LHCN-M2 (cell line): ENCODE measurements at regions not wholly inside any gene's neighbourhood (a gene's known extent, or its start where the extent isn't known, plus 50 kb on each side); places are given as distances from the start of the nearest gene placed in this dataset.

Experiments
- DNase-seq: peaks from one replicate; pipeline ENCODE4 v3.0.0-alpha.2; 2012; ENCODE audit warnings: low read depth

DNA sequence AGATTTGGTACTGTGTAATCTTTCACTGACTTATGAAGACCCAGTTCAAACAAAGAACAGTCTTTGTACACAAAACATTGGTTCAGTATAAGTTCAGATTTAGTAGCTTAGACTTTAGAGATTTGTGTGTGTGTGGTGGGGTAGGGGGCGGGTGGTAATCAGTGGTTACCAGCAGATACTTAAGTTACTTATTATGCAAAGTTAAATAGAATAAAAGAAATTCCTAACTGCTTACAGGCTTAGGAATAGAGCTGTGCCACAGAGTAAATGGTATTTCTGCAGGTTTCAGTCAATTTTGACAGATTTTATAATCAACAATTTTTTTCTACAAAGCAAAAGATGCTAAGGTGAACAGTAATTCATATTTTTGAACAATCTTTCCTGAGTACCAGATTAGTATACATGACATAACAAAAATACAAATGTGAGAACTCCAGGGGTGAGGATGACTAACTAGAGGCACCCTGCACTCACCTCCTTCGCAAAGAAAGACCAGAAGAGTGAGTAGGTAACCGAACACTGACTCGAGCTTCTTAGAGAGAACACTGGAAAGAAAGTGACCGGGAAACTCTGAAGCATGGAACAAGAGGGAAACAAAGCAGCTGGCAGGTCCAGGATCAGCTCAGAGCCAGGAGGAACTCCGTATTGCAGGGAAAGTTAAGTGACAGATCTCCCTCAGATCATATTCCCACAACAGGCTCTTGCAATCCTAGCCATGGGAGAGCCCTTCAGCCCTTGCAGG, 560.6 kb downstream of the COL12A1 start:
- DNase-seq: no peak

DNA sequence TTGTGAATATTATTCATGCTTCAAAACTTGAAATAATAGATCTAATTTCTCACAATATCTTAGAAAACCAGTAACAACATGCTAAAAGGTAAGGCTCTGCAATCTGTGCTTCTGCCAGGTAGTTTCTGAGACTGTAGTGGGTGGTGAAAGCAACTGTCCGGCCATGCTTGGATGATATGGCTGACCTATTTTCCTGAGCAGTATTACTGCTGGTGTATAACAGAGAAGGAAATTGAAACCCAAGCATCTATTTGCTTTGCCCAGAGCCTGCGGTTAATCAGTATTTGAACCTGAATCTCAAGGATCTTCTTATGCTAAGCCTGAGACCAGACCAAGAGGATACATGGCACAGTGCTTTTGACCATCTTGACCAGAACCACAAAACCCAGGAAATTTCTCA, 563.8 kb downstream of the COL12A1 start:
- no peak for DNase-seq

DNA sequence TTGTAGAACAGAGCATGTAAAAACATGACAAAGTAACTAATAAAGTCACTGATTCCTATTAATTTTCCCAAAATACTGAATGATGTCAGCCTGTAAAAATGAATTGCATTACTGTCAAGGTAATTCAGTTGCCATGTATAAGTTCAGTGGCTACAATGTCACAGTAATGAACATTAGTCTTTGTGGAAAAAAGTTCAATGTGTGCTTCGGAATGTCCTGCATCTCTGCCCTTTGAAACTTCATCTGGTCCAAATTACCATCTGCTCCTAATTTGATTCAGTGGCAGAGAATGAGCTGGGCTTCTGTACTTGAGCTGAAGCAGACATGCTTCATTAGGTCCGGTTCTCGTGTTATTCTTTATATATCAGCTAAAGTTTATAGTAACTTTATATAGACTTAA, 567.4 kb downstream of the COL12A1 start:
- DNase-seq: no peak

DNA sequence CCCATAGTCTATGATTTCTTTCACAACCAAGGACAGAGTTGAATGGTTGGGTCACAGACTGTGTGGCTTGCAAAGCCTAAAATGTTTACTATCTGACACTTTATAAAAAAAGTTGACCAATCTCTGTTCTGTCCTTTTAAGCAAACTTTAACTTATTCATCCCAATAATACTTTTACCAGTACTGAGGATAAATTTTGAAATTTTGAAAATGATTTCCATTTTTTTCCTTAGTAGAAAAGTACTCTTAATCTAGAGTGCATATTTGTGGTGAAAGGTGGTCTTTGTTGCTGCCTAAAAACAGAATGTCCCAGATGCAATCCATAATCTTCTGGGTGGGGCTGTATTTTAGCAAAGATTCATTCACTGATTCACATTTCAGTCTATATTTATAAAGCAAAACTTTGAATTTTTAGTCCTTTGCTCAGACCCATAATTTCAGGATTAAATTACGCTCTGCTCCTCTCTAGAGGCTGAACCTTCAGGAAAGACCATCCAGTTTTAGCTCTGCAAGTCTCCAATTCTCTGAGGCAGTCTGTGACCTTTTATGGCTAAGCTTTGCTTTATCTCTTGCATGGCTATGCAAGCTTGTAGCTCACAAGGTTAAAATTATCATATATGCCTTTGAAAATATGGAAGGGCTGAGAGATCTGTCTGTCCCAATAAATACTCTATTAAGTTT, 573.5 kb downstream of the COL12A1 start:
- peak; percentile 29 for DNase-seq

DNA sequence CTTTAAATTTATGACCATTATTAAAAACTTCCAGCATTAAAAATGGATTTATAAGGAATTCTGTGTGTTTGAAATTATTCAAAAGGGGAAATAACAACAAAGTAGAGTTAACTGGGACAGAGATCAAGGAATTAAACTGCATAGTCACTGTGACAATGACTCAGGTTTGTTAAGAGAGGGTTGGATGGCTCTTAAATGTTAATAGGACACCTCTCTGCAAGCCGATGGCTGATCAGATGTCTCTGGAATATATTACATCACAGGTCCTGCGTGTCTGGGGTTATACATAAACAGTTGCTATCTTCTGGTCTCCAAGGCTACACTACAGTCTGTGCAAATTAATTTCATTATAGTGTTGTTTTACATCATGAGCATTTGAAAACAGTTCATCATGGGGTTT, 574.3 kb downstream of the COL12A1 start:
- peak; percentile 59 for DNase-seq

DNA sequence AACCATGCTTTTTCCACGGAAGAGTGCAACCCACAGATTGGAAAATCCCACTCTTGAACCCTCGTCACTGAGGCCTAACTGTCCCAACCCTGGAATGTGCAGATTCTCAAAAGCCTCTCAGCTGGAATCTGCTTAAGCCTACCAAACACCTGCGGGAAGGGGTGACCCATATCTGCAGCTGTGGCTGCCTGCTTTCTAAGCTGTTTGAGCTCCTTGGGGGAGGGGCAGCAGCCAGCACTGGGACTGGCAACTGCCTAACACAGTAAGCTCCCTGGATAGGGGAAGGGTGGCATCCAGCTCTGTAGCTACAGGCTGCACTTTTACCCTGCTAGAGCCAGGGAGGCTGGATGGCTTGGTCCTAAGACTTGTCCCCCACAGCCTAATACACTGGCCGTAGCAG, 579.6 kb downstream of the COL12A1 start:
- no peak for DNase-seq

DNA sequence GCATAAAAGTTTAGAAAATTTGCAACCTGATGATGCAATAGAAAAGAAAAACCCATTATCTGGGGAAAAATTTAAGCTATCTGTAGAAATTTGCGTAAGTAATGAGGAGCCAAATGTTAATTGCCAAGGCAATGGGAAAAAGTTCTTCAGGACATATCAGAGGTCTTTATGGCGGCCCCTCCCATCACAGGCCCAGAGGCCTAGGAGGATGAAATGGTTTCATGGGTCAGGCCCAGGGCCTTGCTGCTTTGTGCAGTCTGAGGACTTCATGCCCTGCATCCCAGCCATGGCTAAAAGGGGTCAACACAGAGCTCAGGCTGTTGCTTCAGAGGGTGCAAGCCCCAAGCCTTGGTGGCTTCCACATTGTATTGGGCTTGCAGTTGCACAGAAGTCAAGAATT, 582.8 kb downstream of the COL12A1 start:
- no peak for DNase-seq

DNA sequence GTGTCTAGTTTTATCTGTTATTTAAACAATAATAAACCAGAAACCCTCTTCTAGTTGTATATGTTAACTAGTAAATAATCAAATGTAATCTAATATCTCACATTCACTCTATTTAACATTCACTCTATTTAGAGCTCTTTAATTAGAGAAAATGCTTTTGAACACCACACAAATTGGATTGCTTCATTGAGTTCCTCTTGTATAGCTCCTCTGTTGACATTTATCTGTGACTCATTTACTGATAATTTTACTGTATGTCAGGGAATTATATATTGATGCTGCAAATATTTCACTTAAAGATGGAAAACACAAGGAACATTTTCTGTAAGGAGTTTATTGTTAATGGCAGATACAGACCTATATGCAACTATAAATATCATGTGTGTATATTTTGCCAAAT, 594.6 kb downstream of the COL12A1 start:
- DNase-seq: no peak

DNA sequence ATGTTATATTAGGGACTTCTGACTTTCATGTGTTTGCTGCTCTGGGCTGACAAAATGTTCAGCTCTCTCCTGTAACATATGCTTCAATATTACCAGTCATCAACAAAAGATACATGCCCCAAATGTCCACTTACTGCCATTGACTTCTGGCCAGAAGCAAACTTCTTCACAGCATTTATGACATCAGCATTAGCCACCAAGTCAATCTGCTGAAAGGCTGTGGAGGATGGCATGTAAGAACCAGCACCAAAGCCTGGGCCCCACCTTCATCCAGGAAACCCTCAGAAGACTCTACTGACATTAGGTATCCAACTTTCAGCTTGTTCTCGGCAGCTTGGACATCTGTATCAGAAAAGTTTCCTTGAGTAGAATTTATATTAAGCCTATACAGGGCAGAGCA, 595.5 kb downstream of the COL12A1 start:
- DNase-seq: no peak

DNA sequence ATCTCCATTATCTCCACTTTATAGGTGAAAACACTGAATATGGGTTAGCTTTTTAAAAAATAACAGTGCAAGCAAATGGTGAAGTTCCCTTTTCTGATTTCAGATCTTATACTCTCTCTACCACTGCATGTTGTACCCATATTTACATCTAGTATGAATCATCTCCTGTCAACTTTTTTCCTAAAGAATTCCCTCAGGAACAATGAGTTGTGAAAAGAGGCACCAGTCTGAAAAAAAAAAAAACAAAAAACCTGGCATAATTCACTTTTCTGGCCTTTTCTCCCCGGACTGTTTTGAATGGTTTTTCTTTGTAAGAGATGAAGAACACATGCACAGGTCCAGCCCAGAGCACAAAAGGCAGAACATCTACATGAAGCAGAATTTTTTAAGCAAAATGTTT, 596.0 kb downstream of the COL12A1 start:
- peak; percentile 64 for DNase-seq

DNA sequence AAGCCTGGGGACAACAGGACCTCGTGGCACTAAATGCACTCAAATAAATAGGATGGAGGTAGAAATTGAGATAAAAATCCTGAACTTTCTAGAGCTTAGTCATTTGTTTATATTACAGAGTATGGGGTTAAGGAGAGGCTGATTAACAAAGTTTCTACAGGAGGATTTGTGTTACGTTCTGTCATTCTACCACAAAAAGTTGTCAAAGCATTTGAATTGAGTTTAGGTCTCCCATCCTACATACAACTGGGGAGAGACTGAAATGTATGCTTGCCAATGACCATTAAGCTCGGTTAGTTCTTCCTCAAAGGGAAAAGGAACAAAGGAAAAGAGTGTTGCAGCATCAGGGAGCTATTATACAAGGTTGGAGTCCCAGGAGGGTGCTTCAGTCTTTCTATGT, 597.9 kb downstream of the COL12A1 start:
- peak; percentile 44 for DNase-seq

DNA sequence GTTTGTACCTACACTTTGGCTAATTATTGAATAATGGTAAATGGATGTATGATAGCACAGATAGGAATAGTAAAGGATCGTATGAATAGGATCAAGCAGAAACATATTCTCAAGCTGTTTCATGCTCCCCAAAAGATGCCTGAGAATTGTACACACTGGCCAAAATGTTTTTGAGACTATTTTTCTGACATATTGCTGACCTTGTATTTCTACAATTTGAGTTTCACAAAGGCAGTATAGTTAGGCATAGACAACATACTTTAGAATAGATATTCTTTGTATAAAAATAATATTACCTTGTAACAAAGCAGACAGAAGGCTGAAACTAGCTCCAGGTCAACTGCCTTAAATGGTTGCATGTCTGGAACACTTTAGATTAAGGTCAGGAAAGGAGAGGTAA, 598.4 kb downstream of the COL12A1 start:
- no peak for DNase-seq

DNA sequence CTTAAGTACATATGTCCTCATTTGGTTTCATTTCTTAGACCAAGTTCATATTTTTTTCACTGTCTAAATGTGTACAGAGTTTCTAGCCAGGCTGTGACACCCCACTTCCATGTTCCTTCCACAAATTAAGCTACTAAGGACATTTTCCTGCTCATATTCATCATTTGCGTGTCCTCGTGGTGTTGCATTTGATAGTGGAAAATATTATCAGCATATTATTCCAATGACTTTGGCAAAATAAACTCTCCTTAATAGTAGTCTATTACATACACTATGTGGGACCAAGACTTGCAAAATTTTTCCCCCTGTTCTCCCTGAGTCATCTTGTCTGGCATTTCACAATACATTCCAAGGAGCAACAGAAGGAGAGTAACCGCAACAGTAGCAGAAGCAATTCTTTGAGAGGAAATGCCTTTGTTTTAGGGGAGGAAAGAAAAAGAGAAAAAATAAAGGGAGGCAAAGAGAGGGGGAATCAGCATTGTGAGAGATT, 599.2 kb downstream of the COL12A1 start:
- peak; percentile 95 for DNase-seq

DNA sequence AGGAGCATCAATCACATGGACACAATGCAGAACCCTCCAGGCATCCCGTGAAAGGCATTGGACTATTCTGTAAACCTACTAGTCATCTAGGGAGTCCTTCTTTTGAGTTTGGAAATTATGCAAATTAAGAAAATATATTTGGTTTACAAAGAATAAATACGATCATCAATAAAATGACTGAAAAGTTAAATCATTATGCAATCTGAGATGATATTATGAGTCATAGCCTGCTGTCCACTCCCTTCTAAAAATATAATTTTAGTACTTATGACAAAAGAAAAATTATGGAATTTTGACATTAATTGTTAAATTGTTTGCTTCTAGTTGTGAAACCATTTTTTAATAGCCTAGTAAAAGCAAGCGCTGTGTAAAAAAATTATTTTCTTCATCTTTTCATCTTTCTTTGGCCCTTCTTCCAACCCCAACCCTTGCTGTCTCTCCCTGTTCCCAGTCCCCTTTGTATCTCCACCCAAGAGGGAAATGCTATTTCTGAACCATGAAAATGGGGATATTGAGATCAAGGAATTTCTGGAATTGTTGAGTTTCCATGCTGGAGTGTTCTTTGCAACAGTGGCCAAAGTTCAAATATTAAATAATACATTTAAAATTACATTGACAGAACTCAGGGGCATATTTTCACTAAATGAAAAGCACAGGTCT, 599.8 kb downstream of the COL12A1 start:
- no peak for DNase-seq

DNA sequence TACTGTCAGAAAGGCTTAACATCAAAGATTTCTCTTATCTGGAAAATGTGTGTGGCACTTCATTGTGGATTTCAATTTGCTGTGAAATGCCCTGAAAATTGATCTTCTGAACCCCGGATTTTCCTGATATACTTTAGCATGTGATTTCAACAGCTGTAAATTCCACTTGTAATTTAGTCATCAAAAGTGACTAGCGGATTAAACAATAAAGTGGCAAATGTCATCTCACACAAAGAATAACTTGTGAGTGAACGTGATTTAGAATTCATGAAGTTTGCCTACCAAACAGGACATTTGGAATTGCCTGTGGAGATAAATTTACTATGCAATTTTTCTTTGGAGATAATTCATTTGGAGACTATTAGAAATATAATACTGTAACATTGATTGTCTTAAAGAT, 601.6 kb downstream of the COL12A1 start:
- peak; percentile 29 for DNase-seq

DNA sequence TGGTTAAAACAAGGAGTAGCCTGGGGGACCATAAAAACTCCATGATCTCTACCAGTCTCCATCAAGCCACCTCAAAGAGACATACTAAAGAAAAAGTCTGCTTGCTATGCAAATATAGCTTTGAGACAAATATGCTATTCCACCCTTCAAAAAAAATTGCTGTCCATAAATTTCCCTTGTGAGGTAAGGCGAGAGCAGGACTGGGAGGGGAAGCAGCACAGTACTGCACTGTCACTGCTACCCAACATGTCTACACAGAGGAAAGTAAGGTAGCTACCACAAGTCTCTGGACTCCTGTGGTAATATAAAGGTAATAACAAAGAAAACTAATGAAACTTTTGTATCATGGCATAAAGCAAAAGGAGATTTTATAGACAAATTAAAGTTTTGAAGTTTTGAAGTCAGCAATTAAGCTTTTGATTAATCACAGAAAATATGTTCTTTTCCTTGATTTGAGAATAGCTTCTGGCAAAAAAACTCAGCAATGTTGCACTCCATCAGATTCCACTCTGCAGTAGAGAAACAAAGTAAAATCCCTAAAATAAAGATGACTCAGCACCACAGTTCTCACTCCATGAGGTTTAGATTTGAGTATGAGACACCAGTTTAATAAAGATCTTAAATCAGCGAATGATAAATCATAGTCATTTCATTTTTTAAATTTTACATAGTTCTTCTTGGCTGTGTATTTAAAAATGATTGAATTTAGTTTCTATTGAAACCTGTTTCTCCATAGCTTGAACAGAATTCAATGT, 602.4 kb downstream of the COL12A1 start:
- DNase-seq: peak; percentile 41

DNA sequence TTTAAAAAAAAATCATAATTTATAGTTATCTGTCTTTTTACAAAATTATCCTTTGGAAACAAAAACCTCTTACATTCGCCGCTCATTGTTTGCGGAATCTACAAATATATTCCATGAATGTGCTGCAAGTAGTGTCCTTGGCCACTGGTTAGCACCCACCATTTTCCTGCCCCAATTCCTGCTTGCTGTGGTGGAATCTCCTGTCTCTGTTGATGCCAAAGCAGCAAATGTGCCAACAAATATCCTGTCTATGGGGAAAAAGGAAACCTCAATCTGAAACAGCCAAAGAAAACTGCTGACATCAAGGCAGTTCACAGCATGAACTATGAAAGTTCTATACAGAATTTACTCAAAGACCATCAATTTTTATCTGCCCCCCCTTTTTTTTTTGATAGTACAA, 603.6 kb downstream of the COL12A1 start:
- no peak for DNase-seq

DNA sequence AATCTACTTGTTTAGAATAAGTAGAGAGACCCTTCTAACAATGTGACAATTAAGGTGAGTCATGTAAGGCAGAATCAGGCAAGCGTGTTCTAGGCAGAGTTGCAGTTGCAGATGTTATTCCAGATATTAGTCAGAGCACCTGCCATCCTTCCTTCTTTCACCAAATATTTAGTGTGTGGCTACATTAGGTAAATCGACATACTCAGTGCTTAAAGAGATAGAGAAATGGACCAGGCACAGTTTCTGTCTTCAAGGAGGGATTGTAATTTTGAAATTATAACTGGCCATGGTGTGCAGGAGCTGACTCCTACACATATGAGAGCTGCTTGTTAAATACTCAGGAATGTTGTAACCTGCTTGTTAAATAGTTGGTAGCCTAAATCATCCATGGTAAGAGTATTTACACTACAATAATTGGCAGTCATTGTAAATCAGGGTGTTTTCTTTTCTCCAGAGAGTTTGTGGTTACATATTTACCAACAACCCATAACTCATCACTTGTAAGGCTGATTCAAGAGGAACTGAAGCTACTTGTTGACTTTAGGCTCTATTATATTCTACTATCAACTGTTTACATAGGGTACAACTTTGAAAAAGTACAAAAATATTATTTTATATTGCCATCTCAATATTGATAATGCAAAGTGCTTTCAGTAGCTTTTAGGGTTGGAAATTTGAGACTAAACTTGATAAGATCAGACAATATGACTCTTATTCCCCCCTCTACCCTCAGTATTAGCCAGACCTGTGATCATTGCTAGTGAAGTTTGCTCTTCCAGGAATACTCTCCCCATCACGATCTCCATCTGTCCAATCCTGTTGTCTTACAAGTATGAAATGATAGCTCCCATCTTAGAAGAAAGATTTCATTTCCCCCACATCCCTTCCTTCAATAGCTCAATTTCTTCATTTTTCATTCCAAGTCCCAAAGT, 607.1 kb downstream of the COL12A1 start:
- DNase-seq: peak; percentile 78

DNA sequence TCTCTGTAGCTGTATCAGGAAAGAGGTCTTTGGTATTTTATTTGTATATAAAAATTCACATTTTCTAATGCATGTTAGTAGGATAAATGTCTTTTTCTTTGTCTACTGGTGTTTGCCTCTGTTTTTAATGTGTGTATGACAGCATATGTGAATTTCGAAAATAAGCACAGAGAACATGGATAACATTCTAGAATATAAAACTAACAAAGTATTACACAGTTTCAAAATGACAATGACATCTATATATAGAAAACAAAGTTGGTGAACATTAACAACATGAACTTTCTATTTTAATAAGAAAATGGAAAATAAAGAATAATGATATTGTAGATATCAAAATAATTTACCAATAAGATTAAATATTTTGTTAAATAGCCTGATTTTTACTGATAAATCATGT, 608.0 kb downstream of the COL12A1 start:
- DNase-seq: no peak

DNA sequence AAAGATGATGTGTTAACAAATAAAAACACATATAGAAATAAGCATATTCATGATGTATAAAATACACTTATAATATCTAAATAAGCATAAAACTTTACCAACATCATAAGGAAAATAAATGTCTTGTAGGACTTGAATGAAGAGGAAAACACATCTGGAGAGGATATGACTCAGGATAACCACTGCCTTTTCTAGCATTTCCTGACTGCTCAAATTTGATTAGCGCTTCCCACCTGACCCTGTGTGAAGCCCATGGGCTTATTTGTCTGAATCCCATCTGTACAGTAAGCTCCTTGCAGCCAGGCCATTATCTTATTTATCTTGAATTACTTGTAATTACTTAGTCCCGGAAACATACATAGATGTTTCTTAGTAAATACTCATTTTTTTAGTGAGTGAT, 608.6 kb downstream of the COL12A1 start:
- peak; percentile 51 for DNase-seq

DNA sequence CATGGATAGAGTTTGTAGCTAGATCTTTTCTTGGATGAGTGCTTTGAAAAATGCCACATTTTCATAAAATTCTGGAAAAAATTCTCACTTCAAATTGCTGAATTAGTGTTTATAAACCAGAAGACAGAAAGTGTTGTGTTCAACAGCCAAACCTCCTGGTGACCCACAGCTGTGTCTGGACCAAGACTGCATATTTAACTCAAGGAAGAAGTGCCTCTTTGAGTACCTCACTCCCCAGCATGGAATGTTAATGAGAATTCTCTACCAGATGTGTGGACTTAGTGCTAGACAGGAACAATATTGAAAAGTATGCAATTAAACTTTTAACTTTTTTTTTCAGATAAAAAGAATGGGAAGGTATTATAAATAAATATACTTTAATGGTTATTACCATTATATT, 609.3 kb downstream of the COL12A1 start:
- no peak for DNase-seq
